HG03575 (cell line): ENCODE measurements at regions not wholly inside any gene's neighbourhood (a gene's known extent, or its start where the extent isn't known, plus 50 kb on each side); places are given as distances from the start of the nearest gene placed in this dataset.

Experiments
- ATAC-seq: cut with Tn5 transposase; IDR thresholded peaks from one replicate; pipeline ENCODE4 v1.9.1; 2021; ENCODE audit not compliant: unreplicated experiment, insufficient number of reproducible peaks, low FRiP score; ENCODE audit errors: extremely low read depth

- ATAC-seq = no peak
These were observed 240.8 kb downstream of the FOXA2 start for GRCh38 chr20:22343612-22344011.

GRCh38 chr20:22342410-22342809 lies 242.0 kb downstream of the FOXA2 start:
- no peak for ATAC-seq

GRCh38 chr20:22341508-22341907 lies 242.9 kb downstream of the FOXA2 start:
- no peak for ATAC-seq

GRCh38 chr20:22339946-22340345 lies 244.4 kb downstream of the FOXA2 start:
- no peak for ATAC-seq

- ATAC-seq = no peak
These were observed 245.1 kb downstream of the FOXA2 start for GRCh38 chr20:22339091-22339881.

GRCh38 chr20:22338140-22338708 lies 246.1 kb downstream of the FOXA2 start:
- ATAC-seq = no peak

GRCh38 chr20:22335210-22335609 lies 249.2 kb downstream of the FOXA2 start:
- ATAC-seq = no peak

GRCh38 chr20:22333885-22334545 lies 250.4 kb downstream of the FOXA2 start:
- no peak for ATAC-seq

GRCh38 chr20:22324505-22324904 lies 259.9 kb downstream of the FOXA2 start:
- ATAC-seq = no peak

- ATAC-seq = no peak
These were observed 261.9 kb downstream of the FOXA2 start for GRCh38 chr20:22322513-22322912.

GRCh38 chr20:22321191-22321590 lies 263.2 kb downstream of the FOXA2 start:
- ATAC-seq = no peak

- ATAC-seq = no peak
These were observed 264.0 kb downstream of the FOXA2 start for GRCh38 chr20:22320245-22320915.

GRCh38 chr20:22315771-22316170 lies 268.6 kb downstream of the FOXA2 start:
- no peak for ATAC-seq

- ATAC-seq = no peak
These were observed 269.3 kb downstream of the FOXA2 start for GRCh38 chr20:22315073-22315472.

GRCh38 chr20:22312744-22313346 lies 271.5 kb downstream of the FOXA2 start:
- ATAC-seq = no peak

GRCh38 chr20:22308934-22309333 lies 275.4 kb downstream of the FOXA2 start:
- ATAC-seq = no peak

- ATAC-seq = no peak
These were observed 277.0 kb downstream of the FOXA2 start for GRCh38 chr20:22307409-22307808.

GRCh38 chr20:22305381-22305780 lies 279.0 kb downstream of the FOXA2 start:
- ATAC-seq = no peak

GRCh38 chr20:22303523-22303922 lies 280.8 kb downstream of the FOXA2 start:
- no peak for ATAC-seq
